Neural cell (in vitro differentiated cells): ENCODE measurements at regions not wholly inside any gene's neighbourhood (a gene's known extent, or its start where the extent isn't known, plus 50 kb on each side); places are given as distances from the start of the nearest gene placed in this dataset.

Source experiments
- H2AFZ ChIP-seq: fragments of 200-600, 300-800 bp; sonication (generic), shearing (Covaris generic); 2 replicates; pipeline ENCODE4 v1.6.0; 2014; ENCODE audit warnings: low read depth, mild to moderate bottlenecking, antibody characterized with exemption, low read length, moderate library complexity
- H3F3A ChIP-seq: fragments of 200-600 bp; shearing (Covaris generic); 2 replicates; pipeline ENCODE4 v1.6.1; 2016; ENCODE audit warnings: mild to moderate bottlenecking, moderate library complexity, mixed read lengths, antibody characterized with exemption, low read length; ENCODE audit not compliant: insufficient read depth, poor library complexity, severe bottlenecking
- H3K27ac ChIP-seq: fragments of 200-600, 300-800 bp; sonication (generic), shearing (Covaris generic); 2 replicates; pipeline ENCODE4 v1.5.1; 2014; ENCODE audit warnings: mild to moderate bottlenecking, low read length, moderate library complexity
- H3K27me3 ChIP-seq: fragments of 300-800, 200-600 bp; sonication (generic), shearing (Covaris generic); 2 replicates; pipeline ENCODE4 v1.6.0; 2014; ENCODE audit warnings: mild to moderate bottlenecking, low read depth, low read length, moderate library complexity; ENCODE audit not compliant: insufficient read depth
- H3K36me3 ChIP-seq: fragments of 300-800, 200-600 bp; sonication (generic), shearing (Covaris generic); 2 replicates; pipeline ENCODE4 v1.5.1; 2014; ENCODE audit warnings: mild to moderate bottlenecking, antibody characterized with exemption, low read length, moderate library complexity; ENCODE audit not compliant: insufficient read depth
- H3K4me2 ChIP-seq: fragments of 300-800, 200-600 bp; sonication (generic), shearing (Covaris generic); 2 replicates; pipeline ENCODE4 v1.6.0; 2014; ENCODE audit warnings: mild to moderate bottlenecking, low read length
- H3K4me3 ChIP-seq: fragments of 300-800, 200-600 bp; sonication (generic), shearing (Covaris generic); 2 replicates; pipeline ENCODE4 v1.5.1; 2014; ENCODE audit warnings: mild to moderate bottlenecking, low read length, moderate library complexity
- H3K79me2 ChIP-seq: fragments of 200-600 bp; shearing (Covaris generic); replicated peaks from 2 replicates; pipeline ENCODE4 v1.6.0; 2014; ENCODE audit warnings: mild to moderate bottlenecking, low read length, moderate library complexity; ENCODE audit not compliant: insufficient read depth
- H3K9ac ChIP-seq: fragments of 300-800, 200-600 bp; sonication (generic), shearing (Covaris generic); 2 replicates; pipeline ENCODE4 v1.6.1; 2016; ENCODE audit warnings: mild to moderate bottlenecking, low read length, mixed read lengths
- H3K9me2 ChIP-seq: fragments of 200-600 bp; shearing (Covaris generic); 2 replicates; pipeline ENCODE4 v1.6.1; 2016; ENCODE audit warnings: mild to moderate bottlenecking, low read length, mixed read lengths; ENCODE audit not compliant: insufficient read depth
- H3K9me3 ChIP-seq: fragments of 200-600, 300-800 bp; sonication (generic), shearing (Covaris generic); 2 replicates; pipeline ENCODE4 v1.6.1; 2016; ENCODE audit warnings: mild to moderate bottlenecking, mixed run types, low read length, moderate library complexity, mixed read lengths
- H4K20me1 ChIP-seq: fragments of 200-600 bp; shearing (Covaris generic); 2 replicates; pipeline ENCODE4 v1.6.1; 2016; ENCODE audit warnings: mild to moderate bottlenecking, mixed run types; ENCODE audit not compliant: insufficient read depth
- EP300 ChIP-seq: fragments of 450-650 bp; conservative IDR thresholded peaks from 2 replicates; pipeline ENCODE4 v1.6.1; 2014; ENCODE audit warnings: antibody characterized with exemption, mild to moderate bottlenecking, moderate library complexity; ENCODE audit not compliant: poor library complexity, severe bottlenecking
- EZH2 ChIP-seq: fragments of 200-600, 300-800 bp; shearing (Covaris generic), sonication (generic); IDR thresholded peaks from 2 replicates; pipeline ENCODE4 v1.6.1; 2014; ENCODE audit warnings: antibody characterized with exemption, low read length, borderline replicate concordance, mild to moderate bottlenecking; ENCODE audit not compliant: insufficient read depth, poor library complexity, severe bottlenecking
- MXI1 ChIP-seq: fragments of 450-650 bp; conservative IDR thresholded peaks from 2 replicates; pipeline ENCODE4 v1.6.1; 2014; ENCODE audit warnings: antibody characterized with exemption, mild to moderate bottlenecking; ENCODE audit not compliant: poor library complexity, severe bottlenecking
- POLR2AphosphoS5 ChIP-seq: IDR thresholded peaks from 2 replicates; pipeline ENCODE4 v1.6.1; 2012
- RAD21 ChIP-seq: fragments of 450-650 bp; conservative IDR thresholded peaks from 2 replicates; pipeline ENCODE4 v1.6.1; 2014; ENCODE audit warnings: antibody characterized with exemption, mild to moderate bottlenecking, moderate library complexity
- SMC3 ChIP-seq: fragments of 450-650 bp; conservative IDR thresholded peaks from 2 replicates; pipeline ENCODE4 v1.6.1; 2014; ENCODE audit warnings: antibody characterized with exemption, mild to moderate bottlenecking, moderate library complexity; ENCODE audit not compliant: poor library complexity
- TAF1 ChIP-seq: IDR thresholded peaks from 2 replicates; pipeline ENCODE4 v1.6.1; 2012; ENCODE audit warnings: low read depth
- TF ChIP-seq, protein P1 (sequence below): fragments of 450-650 bp; IDR thresholded peaks from 2 replicates; pipeline ENCODE4 v1.5.1; 2014; ENCODE audit warnings: antibody characterized with exemption, mild to moderate bottlenecking, moderate library complexity; ENCODE audit not compliant: poor library complexity, severe bottlenecking
- TF ChIP-seq, protein P2 (sequence below): IDR thresholded peaks from 2 replicates; pipeline ENCODE4 v1.6.1; 2012; ENCODE audit warnings: borderline replicate concordance

DNA sequence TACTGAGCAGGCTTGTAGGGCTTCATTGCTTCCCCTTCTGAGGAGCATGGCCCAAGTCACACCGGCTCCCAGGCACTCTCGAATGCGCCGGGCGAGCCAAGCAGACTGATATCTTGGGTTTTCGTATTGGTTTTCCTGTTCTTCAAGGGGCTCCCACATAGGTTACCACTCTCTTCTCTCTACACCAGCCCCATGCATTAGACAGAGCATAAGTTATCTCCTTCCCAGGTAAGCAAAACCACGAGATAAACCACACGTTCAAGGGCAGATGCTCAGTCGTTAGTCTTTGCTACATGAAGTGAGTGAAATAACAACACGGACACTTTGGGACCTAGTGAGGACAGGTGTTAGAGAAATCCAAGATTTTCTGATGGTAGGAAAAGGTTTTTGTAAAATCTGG lies 211.2 kb downstream of the ABCC12 start:
- Histone ChIP-seq H3K9ac (no peak overlapping the region), H4K20me1 (no peaks in the 10 kb centered on the region), H3K9me3 (no peaks in the 10 kb centered on the region), H3K27me3 (no peaks in the 10 kb centered on the region), H3K4me2 (no peak overlapping the region), H3K79me2 (no peaks in the 10 kb centered on the region), H3K9me2 (no peaks in the 10 kb centered on the region), H3K27ac (no peak overlapping the region), H3K36me3 (no peaks in the 10 kb centered on the region), H3F3A (no peaks in the 10 kb centered on the region), H2AFZ (no peak overlapping the region), H3K4me3 (no peak overlapping the region)
- TF ChIP-seq TAF1 (no peak), RAD21 (no peak), POLR2AphosphoS5 (no peak), EP300 (no peak), EZH2 (no peak), MXI1 (no peak), SMC3 (no peak)
- TF ChIP-seq, protein P1, sequence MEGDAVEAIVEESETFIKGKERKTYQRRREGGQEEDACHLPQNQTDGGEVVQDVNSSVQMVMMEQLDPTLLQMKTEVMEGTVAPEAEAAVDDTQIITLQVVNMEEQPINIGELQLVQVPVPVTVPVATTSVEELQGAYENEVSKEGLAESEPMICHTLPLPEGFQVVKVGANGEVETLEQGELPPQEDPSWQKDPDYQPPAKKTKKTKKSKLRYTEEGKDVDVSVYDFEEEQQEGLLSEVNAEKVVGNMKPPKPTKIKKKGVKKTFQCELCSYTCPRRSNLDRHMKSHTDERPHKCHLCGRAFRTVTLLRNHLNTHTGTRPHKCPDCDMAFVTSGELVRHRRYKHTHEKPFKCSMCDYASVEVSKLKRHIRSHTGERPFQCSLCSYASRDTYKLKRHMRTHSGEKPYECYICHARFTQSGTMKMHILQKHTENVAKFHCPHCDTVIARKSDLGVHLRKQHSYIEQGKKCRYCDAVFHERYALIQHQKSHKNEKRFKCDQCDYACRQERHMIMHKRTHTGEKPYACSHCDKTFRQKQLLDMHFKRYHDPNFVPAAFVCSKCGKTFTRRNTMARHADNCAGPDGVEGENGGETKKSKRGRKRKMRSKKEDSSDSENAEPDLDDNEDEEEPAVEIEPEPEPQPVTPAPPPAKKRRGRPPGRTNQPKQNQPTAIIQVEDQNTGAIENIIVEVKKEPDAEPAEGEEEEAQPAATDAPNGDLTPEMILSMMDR, result no peak
- TF ChIP-seq, protein P2, sequence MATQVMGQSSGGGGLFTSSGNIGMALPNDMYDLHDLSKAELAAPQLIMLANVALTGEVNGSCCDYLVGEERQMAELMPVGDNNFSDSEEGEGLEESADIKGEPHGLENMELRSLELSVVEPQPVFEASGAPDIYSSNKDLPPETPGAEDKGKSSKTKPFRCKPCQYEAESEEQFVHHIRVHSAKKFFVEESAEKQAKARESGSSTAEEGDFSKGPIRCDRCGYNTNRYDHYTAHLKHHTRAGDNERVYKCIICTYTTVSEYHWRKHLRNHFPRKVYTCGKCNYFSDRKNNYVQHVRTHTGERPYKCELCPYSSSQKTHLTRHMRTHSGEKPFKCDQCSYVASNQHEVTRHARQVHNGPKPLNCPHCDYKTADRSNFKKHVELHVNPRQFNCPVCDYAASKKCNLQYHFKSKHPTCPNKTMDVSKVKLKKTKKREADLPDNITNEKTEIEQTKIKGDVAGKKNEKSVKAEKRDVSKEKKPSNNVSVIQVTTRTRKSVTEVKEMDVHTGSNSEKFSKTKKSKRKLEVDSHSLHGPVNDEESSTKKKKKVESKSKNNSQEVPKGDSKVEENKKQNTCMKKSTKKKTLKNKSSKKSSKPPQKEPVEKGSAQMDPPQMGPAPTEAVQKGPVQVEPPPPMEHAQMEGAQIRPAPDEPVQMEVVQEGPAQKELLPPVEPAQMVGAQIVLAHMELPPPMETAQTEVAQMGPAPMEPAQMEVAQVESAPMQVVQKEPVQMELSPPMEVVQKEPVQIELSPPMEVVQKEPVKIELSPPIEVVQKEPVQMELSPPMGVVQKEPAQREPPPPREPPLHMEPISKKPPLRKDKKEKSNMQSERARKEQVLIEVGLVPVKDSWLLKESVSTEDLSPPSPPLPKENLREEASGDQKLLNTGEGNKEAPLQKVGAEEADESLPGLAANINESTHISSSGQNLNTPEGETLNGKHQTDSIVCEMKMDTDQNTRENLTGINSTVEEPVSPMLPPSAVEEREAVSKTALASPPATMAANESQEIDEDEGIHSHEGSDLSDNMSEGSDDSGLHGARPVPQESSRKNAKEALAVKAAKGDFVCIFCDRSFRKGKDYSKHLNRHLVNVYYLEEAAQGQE, result no peak

DNA sequence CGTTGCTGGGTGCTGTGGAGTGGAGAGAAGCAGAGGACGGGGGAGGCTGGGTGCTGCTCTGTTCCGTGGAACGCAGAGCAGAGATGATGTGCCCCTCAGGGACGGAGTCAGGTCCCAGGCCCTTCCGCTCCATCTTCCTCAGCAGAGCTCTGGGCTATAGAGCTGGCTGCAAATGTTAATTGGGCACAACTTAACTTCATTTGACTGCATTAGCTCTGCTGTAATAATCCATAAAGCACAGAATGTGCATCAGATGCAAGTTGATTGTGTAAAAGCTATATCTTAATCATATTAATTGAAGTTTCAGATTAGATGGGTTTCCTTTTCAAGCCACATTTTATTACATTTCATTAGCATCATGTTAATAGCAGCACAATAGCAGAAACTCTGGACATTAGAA lies 212.6 kb downstream of the ABCC12 start:
- H2AFZ ChIP-seq, result no peak overlapping the region
- no peak overlapping the region for H3K4me3 ChIP-seq
- TF ChIP-seq, protein P1, result no peak
- TF ChIP-seq TAF1 (no peak), SMC3 (no peak), EZH2 (no peak), MXI1 (no peak), POLR2AphosphoS5 (no peak), EP300 (no peak), RAD21 (no peak)
- TF ChIP-seq, protein P2, result no peak
- no peaks in the 10 kb centered on the region for H3F3A ChIP-seq
- no peaks in the 10 kb centered on the region for H3K79me2 ChIP-seq
- no peaks in the 10 kb centered on the region for H3K9me2 ChIP-seq
- no peaks in the 10 kb centered on the region for H3K27me3 ChIP-seq
- no peak overlapping the region for H3K4me2 ChIP-seq
- no peak overlapping the region for H3K9ac ChIP-seq
- no peaks in the 10 kb centered on the region for H3K9me3 ChIP-seq
- no peaks in the 10 kb centered on the region for H3K36me3 ChIP-seq
- H3K27ac ChIP-seq, result no peak overlapping the region
- H4K20me1 ChIP-seq, result no peaks in the 10 kb centered on the region
